Fibroblast of pulmonary artery (primary cell): ENCODE measurements at regions not wholly inside any gene's neighbourhood (a gene's known extent, or its start where the extent isn't known, plus 50 kb on each side); places are given as distances from the start of the nearest gene placed in this dataset.
"Not testable (repeated sequence)": the region's sequence is repeated elsewhere in the genome, so short reads cannot be mapped to it uniquely, and the experiment has no call there.

ENCODE experiments used
- DNase-seq: peaks from one replicate; pipeline ENCODE4 v3.0.0-alpha.2; 2010; ENCODE audit warnings: low read depth
- H3K4me3 ChIP-seq: replicated peaks from 2 replicates; pipeline ENCODE4 v1.5.1; 2011; ENCODE audit warnings: low read depth, mild to moderate bottlenecking, control low read depth, low read length, moderate library complexity
- CTCF ChIP-seq: IDR thresholded peaks from 2 replicates; pipeline ENCODE4 v1.5.1; 2011; ENCODE audit warnings: mild to moderate bottlenecking, control low read depth, low read length, inconsistent platforms; ENCODE audit errors: missing control alignments

DNA sequence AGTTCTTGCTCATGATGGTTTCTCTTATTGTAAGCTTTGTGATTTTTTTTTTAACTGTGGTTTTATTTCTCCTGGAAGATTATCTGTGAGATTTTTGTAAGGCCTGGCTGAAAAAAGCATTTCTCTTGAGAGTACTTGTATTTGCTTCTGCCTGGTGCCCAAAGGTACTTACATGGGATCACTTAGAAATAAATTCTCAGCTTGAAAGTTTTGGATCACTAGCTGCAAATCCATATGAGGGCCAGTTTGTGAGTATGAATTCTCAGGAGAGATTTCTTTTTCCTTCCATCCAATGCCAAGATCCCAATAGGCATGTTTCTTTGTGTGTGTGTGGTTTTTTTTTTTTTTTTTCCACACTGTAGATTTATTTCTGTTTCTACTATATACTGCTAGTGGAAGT lies 1884.7 kb upstream of the PCDH7 start:
- DNase-seq, result no peak
- TF ChIP-seq CTCF, result no peak
- H3K4me3 ChIP-seq, result no peak overlapping the region

GRCh38 chr4:28842271-28842670 lies 1877.9 kb upstream of the PCDH7 start:
- TF ChIP-seq CTCF, result no peak
- DNase-seq, result no peak
- no peak overlapping the region for H3K4me3 ChIP-seq

DNA sequence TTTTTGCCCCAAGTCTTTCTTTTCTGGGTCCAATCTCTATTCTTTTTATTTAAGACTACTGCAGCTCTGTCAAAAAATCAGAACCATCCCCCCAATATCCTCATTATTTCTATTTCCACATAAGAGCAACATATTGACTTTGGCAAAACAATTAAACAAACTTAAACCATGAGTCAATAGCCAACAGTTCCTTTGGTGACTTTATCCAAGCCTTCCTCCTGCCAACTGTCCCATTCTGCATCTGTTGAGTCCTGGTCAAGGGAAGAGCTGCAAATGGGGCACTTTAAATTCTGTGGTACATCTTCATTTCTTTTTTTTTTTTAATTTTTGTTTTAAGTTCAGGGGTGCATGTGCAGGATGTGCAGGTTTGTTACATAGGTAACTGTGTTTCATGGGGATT lies 1875.0 kb upstream of the PCDH7 start:
- no peak overlapping the region for H3K4me3 ChIP-seq
- no peak for DNase-seq
- no peak for TF ChIP-seq CTCF

GRCh38 chr4:28857028-28857427 lies 1863.1 kb upstream of the PCDH7 start:
- DNase-seq, H3K4me3 ChIP-seq: not testable (repeated sequence)

DNA sequence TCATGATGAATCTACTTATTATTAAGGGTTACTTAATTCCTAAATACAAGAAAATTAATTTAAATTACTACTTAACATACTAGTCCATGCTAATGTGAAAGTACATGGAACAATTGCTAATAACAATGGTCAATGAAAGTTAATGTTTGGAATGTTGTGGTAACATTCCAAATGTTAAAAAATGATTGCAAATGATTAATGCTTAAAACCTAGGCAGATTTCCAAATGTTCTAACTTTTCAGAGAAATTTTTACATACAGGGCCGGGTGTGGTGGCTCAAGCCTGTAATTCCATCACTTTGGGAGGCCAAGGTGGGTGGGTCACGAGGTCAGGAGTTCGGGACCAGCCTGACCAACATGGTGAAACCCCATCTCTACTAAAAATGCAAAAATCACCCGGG lies 1851.3 kb upstream of the PCDH7 start:
- H3K4me3 ChIP-seq, result no peak overlapping the region
- TF ChIP-seq CTCF, result no peak
- DNase-seq, result peak; percentile 27

- H3K4me3 ChIP-seq, result no peak overlapping the region
- no peak for TF ChIP-seq CTCF
- peak; percentile 3 for DNase-seq
These were observed 1841.0 kb upstream of the PCDH7 start for GRCh38 chr4:28879178-28879577.

DNA sequence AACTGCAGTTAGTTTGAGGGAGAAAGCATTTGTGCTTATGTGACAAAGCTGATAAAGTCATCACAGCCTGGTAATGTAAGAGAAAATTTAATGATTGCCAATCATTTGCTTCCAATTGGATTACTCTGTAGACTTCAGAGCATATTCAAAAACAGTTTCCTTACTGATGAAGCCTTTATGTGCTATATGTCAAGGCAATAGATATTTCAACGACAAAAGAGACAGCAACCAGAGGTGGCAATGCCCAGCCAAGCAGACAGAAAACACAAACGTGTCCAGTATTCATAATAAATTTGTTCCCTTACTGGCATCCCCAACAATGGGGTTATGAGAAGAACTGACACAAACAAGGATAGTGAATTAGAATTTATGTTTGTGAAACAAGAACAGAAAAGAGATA lies 1840.3 kb upstream of the PCDH7 start:
- DNase-seq, result no peak
- TF ChIP-seq CTCF, result no peak
- H3K4me3 ChIP-seq, result no peak overlapping the region

GRCh38 chr4:28883211-28883610 lies 1837.0 kb upstream of the PCDH7 start:
- no peak overlapping the region for H3K4me3 ChIP-seq
- no peak for TF ChIP-seq CTCF
- no peak for DNase-seq
